Stimulated activated CD4-positive, alpha-beta T cell treated with anti-CD3 and anti-CD28 coated beads, Interleukin-4, amount 100 ng/mL, for 48 hours (primary cell): ENCODE measurements at regions not wholly inside any gene's neighbourhood (a gene's known extent, or its start where the extent isn't known, plus 50 kb on each side); places are given as distances from the start of the nearest gene placed in this dataset.

Source experiments
- DNase-seq, 2 donors: peaks; one replicate each; pipeline ENCODE4 v3.0.0-alpha.2; 2020; ENCODE audit warnings: low read depth in 2 of 2

GRCh38 chr16:65455761-65456160 lies 333.9 kb upstream of the CDH11 start:
- no peak for DNase-seq

- no peak for DNase-seq
Measured at GRCh38 chr16:65453646-65454045, 331.8 kb upstream of the CDH11 start.

GRCh38 chr16:65449526-65449925 lies 327.7 kb upstream of the CDH11 start:
- DNase-seq, result no peak

GRCh38 chr16:65446427-65446826 lies 324.6 kb upstream of the CDH11 start:
- DNase-seq, result no peak

- DNase-seq, result no peak
Measured at GRCh38 chr16:65445313-65446260, 323.7 kb upstream of the CDH11 start.

GRCh38 chr16:65441501-65441900 lies 319.6 kb upstream of the CDH11 start:
- no peak for DNase-seq

GRCh38 chr16:65429504-65430181 lies 307.8 kb upstream of the CDH11 start:
- DNase-seq, result no peak

GRCh38 chr16:65426484-65426883 lies 304.6 kb upstream of the CDH11 start:
- DNase-seq, result no peak

GRCh38 chr16:65422934-65423333 lies 301.1 kb upstream of the CDH11 start:
- no peak for DNase-seq

- DNase-seq, result no peak
Measured at GRCh38 chr16:65421596-65421995, 299.7 kb upstream of the CDH11 start.

GRCh38 chr16:65418435-65418834 lies 296.6 kb upstream of the CDH11 start:
- no peak for DNase-seq

GRCh38 chr16:65415460-65415859 lies 293.6 kb upstream of the CDH11 start:
- no peak for DNase-seq

- DNase-seq, result no peak
Measured at GRCh38 chr16:65414284-65414984, 292.6 kb upstream of the CDH11 start.

GRCh38 chr16:65413861-65414260 lies 292.0 kb upstream of the CDH11 start:
- DNase-seq, result no peak

- DNase-seq, result no peak
Measured at GRCh38 chr16:65410801-65411200, 288.9 kb upstream of the CDH11 start.

- DNase-seq, result no peak
Measured at GRCh38 chr16:65409510-65409909, 287.6 kb upstream of the CDH11 start.

GRCh38 chr16:65406933-65407332 lies 285.1 kb upstream of the CDH11 start:
- no peak for DNase-seq

- DNase-seq, result no peak
Measured at GRCh38 chr16:65406116-65406515, 284.3 kb upstream of the CDH11 start.

- DNase-seq, result no peak
Measured at GRCh38 chr16:65394281-65394680, 272.4 kb upstream of the CDH11 start.

GRCh38 chr16:65392806-65393565 lies 271.1 kb upstream of the CDH11 start:
- no peak for DNase-seq

- DNase-seq, result no peak
Measured at GRCh38 chr16:65388592-65388991, 266.7 kb upstream of the CDH11 start.

GRCh38 chr16:65386672-65387071 lies 264.8 kb upstream of the CDH11 start:
- no peak for DNase-seq
